Spleen (tissue), 7 donors: ENCODE measurements at regions not wholly inside any gene's neighbourhood (a gene's known extent, or its start where the extent isn't known, plus 50 kb on each side); places are given as distances from the start of the nearest gene placed in this dataset.

Source experiments
- CTCF ChIP-seq, 11 experiments: fragments of 200-600 bp in 7 of 11; fragments of 450-650 bp in 4 of 11; sonication (generic) in 4 of 11; IDR thresholded peaks in 8 of 11; conservative IDR thresholded peaks in 3 of 11; 1 replicate in 7 of 11; 2 replicates in 4 of 11; pipeline versions ENCODE4 v1.4.0 to v1.8.0; 2016 to 2021; ENCODE audit warnings: antibody characterized with exemption in 11 of 11, inconsistent platforms in 4 of 11, mild to moderate bottlenecking in 1 of 11
- POLR2A ChIP-seq, 3 donors: fragments of 450-650 bp; IDR thresholded peaks; one replicate each; pipeline ENCODE4 v1.5.1; 2017; ENCODE audit warnings: antibody characterized with exemption in 3 of 3, mild to moderate bottlenecking in 1 of 3
- POLR2AphosphoS5 ChIP-seq, 3 donors: sonication (generic); formaldehyde crosslinking; IDR thresholded peaks; one replicate each; pipeline ENCODE4 v1.5.1; 2017; ENCODE audit warnings: antibody characterized with exemption in 3 of 3
- donor health status: DM: no; HTN: no; CAD: no; lungs with moderate emphysema.
- donor health status: DM: no; HTN: no; CAD: no.
- donor health status: DM: no; HTN: no; CAD: no.

DNA sequence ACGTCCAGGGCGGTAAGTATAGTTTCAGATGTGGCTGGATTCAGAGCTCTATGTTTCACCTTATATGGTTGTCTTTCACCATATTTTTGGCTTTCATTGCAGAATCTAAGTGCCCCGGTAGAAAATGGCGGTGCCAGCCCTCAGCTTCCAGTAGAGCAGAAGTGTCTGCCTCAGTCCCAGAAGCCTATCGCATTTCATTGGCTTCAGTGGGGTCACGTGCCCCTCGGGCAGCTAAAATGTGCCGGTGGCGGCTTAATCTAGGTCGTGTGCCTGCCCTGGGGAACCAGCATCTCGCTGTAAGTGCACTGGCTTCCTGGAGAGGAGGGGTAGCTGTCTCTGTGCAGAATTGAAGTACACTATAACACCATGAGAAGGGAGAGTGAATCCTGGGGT lies 107.4 kb upstream of the MAGI3 start:
- TF ChIP-seq CTCF (IDR thresholded peaks at IDR 0.05 in 8 of 11, conservative IDR thresholded peaks at IDR 0.05 in 3 of 11) = no peak
- no peak for TF ChIP-seq POLR2A (IDR thresholded peaks at IDR 0.05)
- no peak for TF ChIP-seq POLR2AphosphoS5 (IDR thresholded peaks at IDR 0.05)
